Central memory CD8-positive, alpha-beta T cell (primary cell): ENCODE measurements at regions not wholly inside any gene's neighbourhood (a gene's known extent, or its start where the extent isn't known, plus 50 kb on each side); places are given as distances from the start of the nearest gene placed in this dataset.

Experiments used
- ATAC-seq: fragments of 150-1000 bp; cut with Tn5 transposase; replicated peaks from 2 replicates; pipeline ENCODE4 v1.10.0; 2022; ENCODE audit warnings: mild to moderate bottlenecking, moderate FRiP score, moderate number of reproducible peaks; ENCODE audit not compliant: poor library complexity, severe bottlenecking; ENCODE audit errors: extremely low read depth
- DNase-seq, 2 donors: peaks; one replicate each; pipeline ENCODE4 v3.0.0; 2021; ENCODE audit warnings: low spot score in 2 of 2
- H3K27ac Mint-ChIP-seq: one replicate; pipeline ENCODE4 v1.8.0; 2022; ENCODE audit warnings: low read depth, mild to moderate bottlenecking, moderate library complexity, mixed read lengths
- H3K27me3 Mint-ChIP-seq: one replicate; pipeline ENCODE4 v1.8.0; 2022; ENCODE audit warnings: mixed read lengths
- H3K36me3 Mint-ChIP-seq: one replicate; pipeline ENCODE4 v1.8.0; 2022; ENCODE audit warnings: mild to moderate bottlenecking, moderate library complexity, mixed read lengths; ENCODE audit not compliant: insufficient read depth
- H3K4me1 Mint-ChIP-seq: one replicate; pipeline ENCODE4 v1.8.0; 2022; ENCODE audit warnings: mixed read lengths
- H3K4me3 Mint-ChIP-seq: one replicate; pipeline ENCODE4 v1.8.0; 2022; ENCODE audit warnings: mild to moderate bottlenecking, moderate library complexity, mixed read lengths
- H3K9me3 Mint-ChIP-seq: one replicate; pipeline ENCODE4 v1.8.0; 2022; ENCODE audit warnings: mixed read lengths

- Mint-ChIP-seq H3K4me3 (no peak overlapping the region), H3K27me3 (peaks cover 36% of the 10 kb centered on the region), H3K36me3 (no peaks in the 10 kb centered on the region), H3K4me1 (no peaks in the 10 kb centered on the region), H3K9me3 (no peaks in the 10 kb centered on the region), H3K27ac (no peak overlapping the region)
- DNase-seq: no peak
- no peak for ATAC-seq
Measured at GRCh38 chr14:56888274-56888673, 78.0 kb upstream of the OTX2 start.

- no peaks in the 10 kb centered on the region for H3K4me1 Mint-ChIP-seq
- no peaks in the 10 kb centered on the region for H3K36me3 Mint-ChIP-seq
- no peak overlapping the region for H3K4me3 Mint-ChIP-seq
- ATAC-seq: no peak
- no peak for DNase-seq
- peaks cover 26% of the 10 kb centered on the region for H3K27me3 Mint-ChIP-seq
- H3K9me3 Mint-ChIP-seq: no peaks in the 10 kb centered on the region
- no peak overlapping the region for H3K27ac Mint-ChIP-seq
Measured at GRCh38 chr14:56887216-56887615, 76.9 kb upstream of the OTX2 start.

- H3K4me1 Mint-ChIP-seq: no peaks in the 10 kb centered on the region
- H3K27me3 Mint-ChIP-seq: peaks cover 26% of the 10 kb centered on the region
- H3K9me3 Mint-ChIP-seq: no peaks in the 10 kb centered on the region
- DNase-seq (no peak), ATAC-seq (no peak)
- no peak overlapping the region for H3K4me3 Mint-ChIP-seq
- no peaks in the 10 kb centered on the region for H3K36me3 Mint-ChIP-seq
- H3K27ac Mint-ChIP-seq: no peak overlapping the region
Measured at GRCh38 chr14:56886471-56887062, 76.3 kb upstream of the OTX2 start.

GRCh38 chr14:56885825-56886224 is 75.5 kb upstream of the OTX2 start:
- Mint-ChIP-seq H3K27me3 (peaks cover 26% of the 10 kb centered on the region), H3K4me1 (no peaks in the 10 kb centered on the region), H3K36me3 (no peaks in the 10 kb centered on the region), H3K27ac (no peak overlapping the region), H3K4me3 (no peak overlapping the region), H3K9me3 (no peaks in the 10 kb centered on the region)
- no peak for ATAC-seq
- DNase-seq: no peak

GRCh38 chr14:56884617-56885016 is 74.3 kb upstream of the OTX2 start:
- H3K36me3 Mint-ChIP-seq: no peaks in the 10 kb centered on the region
- H3K4me3 Mint-ChIP-seq: no peak overlapping the region
- no peak for ATAC-seq
- peaks cover 23% of the 10 kb centered on the region for H3K27me3 Mint-ChIP-seq
- peaks cover 5% of the 10 kb centered on the region for H3K9me3 Mint-ChIP-seq
- DNase-seq: no peak
- H3K27ac Mint-ChIP-seq: no peak overlapping the region
- no peaks in the 10 kb centered on the region for H3K4me1 Mint-ChIP-seq

GRCh38 chr14:56881181-56881580 is 70.9 kb upstream of the OTX2 start:
- Mint-ChIP-seq H3K4me3 (no peak overlapping the region), H3K9me3 (peaks cover 5% of the 10 kb centered on the region), H3K36me3 (peaks cover 1% of the 10 kb centered on the region), H3K27me3 (peaks cover 12% of the 10 kb centered on the region), H3K4me1 (no peaks in the 10 kb centered on the region), H3K27ac (no peak overlapping the region)
- no peak for ATAC-seq
- DNase-seq: no peak

- H3K36me3 Mint-ChIP-seq: peaks cover 1% of the 10 kb centered on the region
- H3K27me3 Mint-ChIP-seq: peaks cover 12% of the 10 kb centered on the region
- peaks cover 10% of the 10 kb centered on the region for H3K9me3 Mint-ChIP-seq
- DNase-seq: no peak
- H3K27ac Mint-ChIP-seq: no peak overlapping the region
- no peak overlapping the region for H3K4me3 Mint-ChIP-seq
- H3K4me1 Mint-ChIP-seq: no peaks in the 10 kb centered on the region
- ATAC-seq: no peak
Measured at GRCh38 chr14:56878766-56879165, 68.5 kb upstream of the OTX2 start.

GRCh38 chr14:56875104-56875675 is 64.9 kb upstream of the OTX2 start:
- H3K27ac Mint-ChIP-seq: no peak overlapping the region
- peaks cover 10% of the 10 kb centered on the region for H3K9me3 Mint-ChIP-seq
- ATAC-seq: no peak
- H3K36me3 Mint-ChIP-seq: peaks cover 1% of the 10 kb centered on the region
- H3K27me3 Mint-ChIP-seq: peaks cover 12% of the 10 kb centered on the region
- no peak for DNase-seq
- H3K4me1 Mint-ChIP-seq: no peaks in the 10 kb centered on the region
- no peak overlapping the region for H3K4me3 Mint-ChIP-seq

- DNase-seq: no peak
- Mint-ChIP-seq H3K36me3 (peaks cover 1% of the 10 kb centered on the region), H3K4me3 (no peak overlapping the region), H3K4me1 (no peaks in the 10 kb centered on the region), H3K27me3 (peaks cover 12% of the 10 kb centered on the region), H3K27ac (no peak overlapping the region), H3K9me3 (peaks cover 6% of the 10 kb centered on the region)
- no peak for ATAC-seq
Measured at GRCh38 chr14:56874375-56874774, 64.1 kb upstream of the OTX2 start.

GRCh38 chr14:56870336-56870735 is 60.1 kb upstream of the OTX2 start:
- no peaks in the 10 kb centered on the region for H3K36me3 Mint-ChIP-seq
- H3K4me3 Mint-ChIP-seq: no peak overlapping the region
- no peak for DNase-seq
- H3K4me1 Mint-ChIP-seq: no peaks in the 10 kb centered on the region
- H3K27me3 Mint-ChIP-seq: no peaks in the 10 kb centered on the region
- peaks cover 6% of the 10 kb centered on the region for H3K9me3 Mint-ChIP-seq
- H3K27ac Mint-ChIP-seq: no peak overlapping the region
- ATAC-seq: no peak

GRCh38 chr14:56868660-56869059 is 58.4 kb upstream of the OTX2 start:
- ATAC-seq (no peak), DNase-seq (no peak)
- H3K27me3 Mint-ChIP-seq: no peaks in the 10 kb centered on the region
- H3K4me3 Mint-ChIP-seq: no peak overlapping the region
- H3K9me3 Mint-ChIP-seq: no peaks in the 10 kb centered on the region
- no peak overlapping the region for H3K27ac Mint-ChIP-seq
- no peaks in the 10 kb centered on the region for H3K4me1 Mint-ChIP-seq
- no peaks in the 10 kb centered on the region for H3K36me3 Mint-ChIP-seq

- Mint-ChIP-seq H3K36me3 (peaks cover 2% of the 10 kb centered on the region), H3K4me3 (no peak overlapping the region), H3K9me3 (no peaks in the 10 kb centered on the region), H3K27ac (no peak overlapping the region), H3K27me3 (peaks cover 12% of the 10 kb centered on the region), H3K4me1 (no peaks in the 10 kb centered on the region)
- ATAC-seq (no peak), DNase-seq (no peak)
Measured at GRCh38 chr14:56862836-56863235, 52.6 kb upstream of the OTX2 start.

GRCh38 chr14:56860441-56860840 is 50.2 kb upstream of the OTX2 start:
- Mint-ChIP-seq H3K4me3 (no peak overlapping the region), H3K27ac (no peak overlapping the region), H3K4me1 (no peaks in the 10 kb centered on the region), H3K36me3 (peaks cover 2% of the 10 kb centered on the region), H3K9me3 (no peaks in the 10 kb centered on the region), H3K27me3 (peaks cover 34% of the 10 kb centered on the region)
- DNase-seq: no peak
- no peak for ATAC-seq
